WTC11 (cell line): ENCODE measurements at regions not wholly inside any gene's neighbourhood (a gene's known extent, or its start where the extent isn't known, plus 50 kb on each side); places are given as distances from the start of the nearest gene placed in this dataset.

Experiments
- ATAC-seq: fragments of 200-7000 bp; cut with Tn5 transposase; 2 replicates; pipeline ENCODE4 v1.10.0; 2021; ENCODE audit warnings: mild to moderate bottlenecking, moderate library complexity
- CTCF ChIA-PET: fragments of 300-600 bp; sonication (Branson Sonifier 250); formaldehyde crosslinking; loops from one replicate; lab custom pipeline; 2021; ENCODE audit warnings: antibody characterized with exemption; lab: Charles Lee
- POLR2A ChIA-PET: fragments of 350-600 bp; sonication (Branson Sonifier 250); formaldehyde crosslinking; loops from one replicate; lab custom pipeline; 2021; ENCODE audit warnings: antibody characterized with exemption; lab: Charles Lee
- DNase-seq: peaks from one replicate; pipeline ENCODE4 v3.0.0; 2021; ENCODE audit warnings: low spot score
- H3K27ac Mint-ChIP-seq: 2 replicates; pipeline ENCODE4 v1.8.0; 2021; ENCODE audit warnings: mixed read lengths
- H3K27me3 Mint-ChIP-seq: 2 replicates; pipeline ENCODE4 v1.8.0; 2021; ENCODE audit warnings: low read depth, mild to moderate bottlenecking, moderate library complexity, mixed read lengths
- H3K36me3 Mint-ChIP-seq: 2 replicates; pipeline ENCODE4 v1.8.0; 2021; ENCODE audit warnings: mixed read lengths
- H3K4me1 Mint-ChIP-seq: 2 replicates; pipeline ENCODE4 v1.8.0; 2022; ENCODE audit warnings: mixed read lengths
- H3K4me3 Mint-ChIP-seq: 2 replicates; pipeline ENCODE4 v1.8.0; 2021; ENCODE audit warnings: mild to moderate bottlenecking, moderate library complexity, mixed read lengths
- H3K9me3 Mint-ChIP-seq: 2 replicates; pipeline ENCODE4 v1.8.0; 2021; ENCODE audit warnings: mixed read lengths
- ATF6 ChIP-seq: sonication (generic); formaldehyde crosslinking; IDR thresholded peaks from 2 replicates; pipeline ENCODE4 v1.8.1; 2023; ENCODE audit warnings: mild to moderate bottlenecking, missing genetic modification reagents
- CTCF ChIP-seq: fragments of 200-600 bp; IDR thresholded peaks from 2 replicates; pipeline ENCODE4 v1.8.0; 2022; ENCODE audit warnings: antibody characterized with exemption
- FOXK1 ChIP-seq: sonication (generic); formaldehyde crosslinking; IDR thresholded peaks from 2 replicates; pipeline ENCODE4 v1.8.0; 2022; ENCODE audit warnings: mild to moderate bottlenecking, moderate library complexity, missing genetic modification reagents
- FOXP1 ChIP-seq: sonication (generic); formaldehyde crosslinking; IDR thresholded peaks from 2 replicates; pipeline ENCODE4 v1.8.0; 2022; ENCODE audit warnings: missing genetic modification reagents, mild to moderate bottlenecking, moderate library complexity, borderline replicate concordance
- FOXP4 ChIP-seq: sonication (generic); formaldehyde crosslinking; IDR thresholded peaks from 2 replicates; pipeline ENCODE4 v1.8.0; 2022; ENCODE audit warnings: mild to moderate bottlenecking, missing genetic modification reagents
- GRHL2 ChIP-seq: fragments of 250-450 bp; sonication (Bioruptor Pico); IDR thresholded peaks from 2 replicates; pipeline ENCODE4 v1.8.0; 2022; ENCODE audit warnings: mild to moderate bottlenecking, moderate library complexity; ENCODE audit not compliant: insufficient replicate concordance, severe bottlenecking
- NFE2L1 ChIP-seq: sonication (generic); formaldehyde crosslinking; IDR thresholded peaks from 2 replicates; pipeline ENCODE4 v1.8.1; 2023; ENCODE audit warnings: missing genetic modification reagents
- NR3C1 ChIP-seq: sonication (generic); formaldehyde crosslinking; conservative IDR thresholded peaks from 2 replicates; pipeline ENCODE4 v1.8.1; 2023; ENCODE audit warnings: low read depth, mild to moderate bottlenecking, missing genetic modification reagents
- PRRX2 ChIP-seq: fragments of 250-450 bp; sonication (Bioruptor Pico); IDR thresholded peaks from 2 replicates; pipeline ENCODE4 v1.8.0; 2021; ENCODE audit warnings: mild to moderate bottlenecking
- SP1 ChIP-seq: sonication (generic); formaldehyde crosslinking; conservative IDR thresholded peaks from 2 replicates; pipeline ENCODE4 v1.8.1; 2022; ENCODE audit warnings: missing genetic modification reagents
- TCF7 ChIP-seq: sonication (generic); formaldehyde crosslinking; IDR thresholded peaks from 2 replicates; pipeline ENCODE4 v1.8.0; 2022; ENCODE audit warnings: mild to moderate bottlenecking, low read depth, missing genetic modification reagents, moderate library complexity
- TEAD1 ChIP-seq: sonication (generic); formaldehyde crosslinking; IDR thresholded peaks from 2 replicates; pipeline ENCODE4 v1.8.0; 2022; ENCODE audit warnings: mild to moderate bottlenecking, missing genetic modification reagents
- ZNF138 ChIP-seq: sonication (generic); formaldehyde crosslinking; conservative IDR thresholded peaks from 2 replicates; pipeline ENCODE4 v1.8.1; 2022; ENCODE audit warnings: mild to moderate bottlenecking, moderate library complexity, missing genetic modification reagents
- ZNF263 ChIP-seq: sonication (generic); formaldehyde crosslinking; IDR thresholded peaks from 2 replicates; pipeline ENCODE4 v1.8.1; 2022; ENCODE audit warnings: low read depth, mild to moderate bottlenecking, moderate library complexity, missing genetic modification reagents

- no peak for TF ChIP-seq ZNF138
- no peak for TF ChIP-seq NFE2L1 (CRISPR knock-in tag)
- no peak for TF ChIP-seq CTCF
- no peak for TF ChIP-seq FOXP1 (CRISPR knock-in tag)
- no peak for TF ChIP-seq FOXP4
- TF ChIP-seq NR3C1 = no peak
- TF ChIP-seq, all 79 proteins: peak for 0
Observed at GRCh38 chr1:201590474-201590873, 51.5 kb downstream of the NAV1 start (continued).

- Mint-ChIP-seq H3K9me3 (no peaks in the 10 kb centered on the region), H3K27me3 (peaks cover 2% of the 10 kb centered on the region; the same call in 1 of the 2 replicates), H3K36me3 (no peaks in the 10 kb centered on the region), H3K27ac (peak overlapping the region; percentile 85), H3K4me3 (peak overlapping the region; percentile 27; the same call in 1 of the 2 replicates), H3K4me1 (peaks cover 46% of the 10 kb centered on the region)
- ChIA-PET POLR2A (no interaction called here), CTCF (interaction anchor here (0.8 to 2.8 kb wide), 9 partner anchors 9 to 408 kb away, joined by 3 to 8 read pairs (median 5); no protein-coding TSS in a partner anchor)
- DNase-seq (peak; percentile 32), ATAC-seq (peak; percentile 26)
- no peak for TF ChIP-seq GRHL2 (CRISPR knock-in tag)
- no peak for TF ChIP-seq ATF6
- no peak for TF ChIP-seq TCF7 (CRISPR knock-in tag)
- no peak for TF ChIP-seq ZNF263 (CRISPR knock-in tag)
Observed at GRCh38 chr1:201591348-201591747, 52.4 kb downstream of the NAV1 start.

GRCh38 chr1:201591981-201592380, 53.1 kb downstream of the NAV1 start:
- POLR2A ChIA-PET = interaction anchor here (0.8 kb wide), 1 partner anchor 101 kb away, joined by 3 read pairs; no protein-coding TSS in a partner anchor
- Mint-ChIP-seq H3K9me3 (no peaks in the 10 kb centered on the region), H3K4me1 (peaks cover 46% of the 10 kb centered on the region), H3K4me3 (peak overlapping the region; percentile 36; the same call in 1 of the 2 replicates), H3K36me3 (no peaks in the 10 kb centered on the region), H3K27ac (peak overlapping the region; percentile 85), H3K27me3 (peaks cover 2% of the 10 kb centered on the region; the same call in 1 of the 2 replicates)
- CTCF ChIA-PET = interaction anchor here (0.8 to 2.8 kb wide), 10 partner anchors 9 to 407 kb away, joined by 3 to 8 read pairs (median 6); no protein-coding TSS in a partner anchor
- TF ChIP-seq SP1 (CRISPR knock-in tag) (peak; percentile 24; the same call in 1 of the 2 replicates), TEAD1 (CRISPR knock-in tag) (0 out of 2 replicates have a peak, but pooled peaks have one; percentile 47), FOXK1 (CRISPR knock-in tag) (0 out of 2 replicates have a peak, but pooled peaks have one; percentile 43), FOXP4 (no peak; the same call in 1 of the 2 replicates), PRRX2 (CRISPR knock-in tag) (no peak)
- DNase-seq = peak; percentile 39
- peak; percentile 72 for ATAC-seq
